Ovary (tissue), 7 donors: ENCODE measurements at regions not wholly inside any gene's neighbourhood (a gene's known extent, or its start where the extent isn't known, plus 50 kb on each side); places are given as distances from the start of the nearest gene placed in this dataset.

ENCODE experiments used
- DNase-seq, 5 donors: peaks; one replicate each; pipeline ENCODE4 v3.0.0-alpha.2; 2019 to 2020
- H3K27ac ChIP-seq, 2 donors: fragments of 200-600 bp; one replicate each; pipeline versions ENCODE4 v1.5.1 to v1.8.0; 2019 to 2022
- H3K27me3 ChIP-seq: fragments of 200-600 bp; one replicate; pipeline ENCODE4 v1.8.0; 2022
- H3K36me3 ChIP-seq: fragments of 200-600 bp; sonication (generic); one replicate; pipeline ENCODE4 v1.5.1; 2019
- H3K4me1 ChIP-seq: one replicate; pipeline ENCODE4 v1.8.1; 2013; ENCODE audit warnings: mild to moderate bottlenecking, moderate library complexity; ENCODE audit not compliant: insufficient read depth
- H3K4me3 ChIP-seq: fragments of 200-600 bp; sonication (generic); one replicate; pipeline ENCODE4 v1.5.1; 2017
- H3K9me3 ChIP-seq, 2 donors: fragments of 200-600 bp in 1 of 2; sonication (generic) in 1 of 2; one replicate each; pipeline versions ENCODE4 v1.5.1 to v1.8.1; 2013 to 2019; ENCODE audit warnings: mild to moderate bottlenecking in 1 of 2, moderate library complexity in 1 of 2
- CTCF ChIP-seq, 3 donors: fragments of 450-650 bp in 2 of 3; fragments of 200-600 bp in 1 of 3; IDR thresholded peaks; one replicate each; pipeline versions ENCODE4 v1.5.1 to v1.8.0; 2016 to 2022; ENCODE audit warnings: antibody characterized with exemption in 3 of 3, mild to moderate bottlenecking in 1 of 3
- EP300 ChIP-seq: sonication (generic); formaldehyde crosslinking; IDR thresholded peaks from one replicate; pipeline ENCODE4 v1.6.1; 2017; ENCODE audit warnings: antibody characterized with exemption
- POLR2A ChIP-seq: fragments of 450-650 bp; IDR thresholded peaks from one replicate; pipeline ENCODE4 v1.6.1; 2017; ENCODE audit warnings: antibody characterized with exemption, mild to moderate bottlenecking, moderate library complexity
- WGBS, 3 donors: extraction: QIAGEN DNeasy Blood & Tissue Kit in 1 of 3; methylation state at CpG; one replicate each; pipeline versions ENCODE4 v1.1.5 to v1.1.7; 2013 to 2017; 5-methylcytosine and 5-hydroxymethylcytosine counted together
- intact Hi-C, 4 donors: fragments of 100-400 bp; cut with DNase I; formaldehyde crosslinking; loops; one replicate each; pipeline versions ENCODE4 v1.11.0 to v1.15.1; 2022 to 2023
- donor health status: DM: no; HTN: no; CAD: no; lungs with moderate emphysema.
- donor health status: DM: no; HTN: no; CAD: no.
- donor health status: Bipolar disorder and iron deficiency.
- donor health status: DM: no; HTN: no; CAD: no.
- donor health status: DM: yes; HTN: yes; CAD: no.

GRCh38 chr16:73125850-73126524 lies 78.1 kb upstream of the ZFHX3 start:
- H3K4me3 ChIP-seq, result no peak overlapping the region
- no peaks in the 10 kb centered on the region for H3K36me3 ChIP-seq
- H3K9me3 ChIP-seq, result no peaks in the 10 kb centered on the region
- H3K27ac ChIP-seq, result no peak overlapping the region
- WGBS, 3 donors, result 75 to 78% (median 78%) methylated on average over 7 of the region's 7 CpGs
- no peak for DNase-seq
- TF ChIP-seq POLR2A (no peak), CTCF (IDR thresholded peaks at IDR 0.05) (no peak), EP300 (no peak)
- no peaks in the 10 kb centered on the region for H3K27me3 ChIP-seq
- H3K4me1 ChIP-seq, result peaks cover 2% of the 10 kb centered on the region
- intact Hi-C loops, result no loop called here

- H3K4me3 ChIP-seq, result no peak overlapping the region
- intact Hi-C loops, result no loop called here
- H3K9me3 ChIP-seq, result no peaks in the 10 kb centered on the region
- H3K4me1 ChIP-seq, result peaks cover 2% of the 10 kb centered on the region
- WGBS, 3 donors, result 90 to 96% (median 92%) methylated on average over 4 of the region's 4 CpGs
- no peaks in the 10 kb centered on the region for H3K27me3 ChIP-seq
- H3K36me3 ChIP-seq, result no peaks in the 10 kb centered on the region
- TF ChIP-seq POLR2A (no peak), EP300 (no peak), CTCF (IDR thresholded peaks at IDR 0.05) (no peak)
- no peak for DNase-seq
- H3K27ac ChIP-seq, result no peak overlapping the region
Observed at GRCh38 chr16:73124665-73125375, 76.9 kb upstream of the ZFHX3 start.

- Histone ChIP-seq H3K36me3 (no peaks in the 10 kb centered on the region), H3K4me3 (no peak overlapping the region), H3K9me3 (no peaks in the 10 kb centered on the region), H3K4me1 (peaks cover 2% of the 10 kb centered on the region), H3K27me3 (no peaks in the 10 kb centered on the region), H3K27ac (no peak overlapping the region)
- intact Hi-C loops, result no loop called here
- no peak for DNase-seq
- no peak for TF ChIP-seq POLR2A
- no peak for TF ChIP-seq EP300
- TF ChIP-seq CTCF (IDR thresholded peaks at IDR 0.05), result no peak
- WGBS, 3 donors, result 91 to 94% (median 93%) methylated on average over 10 of the region's 10 CpGs
Observed at GRCh38 chr16:73124097-73124652, 76.2 kb upstream of the ZFHX3 start.

GRCh38 chr16:73122604-73123391 lies 74.9 kb upstream of the ZFHX3 start:
- peak in 1 of 5 donors; percentile 16 for DNase-seq
- Histone ChIP-seq H3K4me3 (no peak overlapping the region), H3K4me1 (peaks cover 2% of the 10 kb centered on the region), H3K27me3 (no peaks in the 10 kb centered on the region), H3K9me3 (no peaks in the 10 kb centered on the region), H3K27ac (no peak overlapping the region), H3K36me3 (no peaks in the 10 kb centered on the region)
- 8 to 16% (median 10%) methylated on average over 10 of the region's 10 CpGs for WGBS, 3 donors
- TF ChIP-seq CTCF (IDR thresholded peaks at IDR 0.05) (no peak), EP300 (no peak), POLR2A (no peak)
- intact Hi-C loops, result no loop called here
